Activated CD8-positive, alpha-beta T cell treated with anti-CD3 and anti-CD28 coated beads for 36 hours (primary cell): ENCODE measurements at regions not wholly inside any gene's neighbourhood (a gene's known extent, or its start where the extent isn't known, plus 50 kb on each side); places are given as distances from the start of the nearest gene placed in this dataset.

Source experiments
- ATAC-seq: fragments of 200-7000 bp; cut with Tn5 transposase; one replicate; pipeline ENCODE4 v1.10.0; 2021; ENCODE audit warnings: mild to moderate bottlenecking, moderate library complexity
- CTCF ChIA-PET: fragments of 350-600 bp; sonication (Branson Sonifier 250); formaldehyde crosslinking; loops from one replicate; lab custom pipeline; 2021; ENCODE audit warnings: antibody characterized with exemption; lab: Charles Lee
- POLR2A ChIA-PET: fragments of 350-600 bp; sonication (Branson Sonifier 250); formaldehyde crosslinking; loops from one replicate; lab custom pipeline; 2021; ENCODE audit warnings: antibody characterized with exemption; lab: Charles Lee
- DNase-seq: peaks from one replicate; pipeline ENCODE4 v3.0.0-alpha.2; 2020
- H3K27ac Mint-ChIP-seq: one replicate; pipeline ENCODE4 v1.8.0; 2021; ENCODE audit warnings: mild to moderate bottlenecking, mixed read lengths
- H3K27me3 Mint-ChIP-seq: one replicate; pipeline ENCODE4 v1.8.0; 2021; ENCODE audit warnings: mixed read lengths
- H3K36me3 Mint-ChIP-seq: one replicate; pipeline ENCODE4 v1.8.0; 2021; ENCODE audit warnings: low read depth, mixed read lengths
- H3K4me1 Mint-ChIP-seq: one replicate; pipeline ENCODE4 v1.8.0; 2021; ENCODE audit warnings: low read depth, mixed read lengths
- H3K4me3 Mint-ChIP-seq: one replicate; pipeline ENCODE4 v1.8.0; 2021; ENCODE audit warnings: mild to moderate bottlenecking, moderate library complexity, mixed read lengths
- H3K9me3 Mint-ChIP-seq: one replicate; pipeline ENCODE4 v1.8.0; 2021; ENCODE audit warnings: mixed read lengths
- intact Hi-C: fragments of 100-400 bp; cut with micrococcal nuclease; formaldehyde crosslinking; loops from one replicate; pipeline ENCODE4 v1.10.0; 2022
- TF ChIP-seq, protein P1 (sequence below): fragments of 200-600 bp; IDR thresholded peaks from one replicate; pipeline ENCODE4 v1.8.0; 2022; ENCODE audit warnings: antibody characterized with exemption, mild to moderate bottlenecking

GRCh38 chr2:35099342-35099741 is 1256.2 kb upstream of the CRIM1 start:
- H3K4me1 Mint-ChIP-seq: no peaks in the 10 kb centered on the region

GRCh38 chr2:35082072-35082471 is 1273.5 kb upstream of the CRIM1 start:
- H3K4me1 Mint-ChIP-seq: no peaks in the 10 kb centered on the region
- ChIA-PET POLR2A (no interaction called here), CTCF (no interaction called here)
- H3K27ac Mint-ChIP-seq: no peak overlapping the region
- no peak overlapping the region for H3K4me3 Mint-ChIP-seq
- TF ChIP-seq, protein P1, sequence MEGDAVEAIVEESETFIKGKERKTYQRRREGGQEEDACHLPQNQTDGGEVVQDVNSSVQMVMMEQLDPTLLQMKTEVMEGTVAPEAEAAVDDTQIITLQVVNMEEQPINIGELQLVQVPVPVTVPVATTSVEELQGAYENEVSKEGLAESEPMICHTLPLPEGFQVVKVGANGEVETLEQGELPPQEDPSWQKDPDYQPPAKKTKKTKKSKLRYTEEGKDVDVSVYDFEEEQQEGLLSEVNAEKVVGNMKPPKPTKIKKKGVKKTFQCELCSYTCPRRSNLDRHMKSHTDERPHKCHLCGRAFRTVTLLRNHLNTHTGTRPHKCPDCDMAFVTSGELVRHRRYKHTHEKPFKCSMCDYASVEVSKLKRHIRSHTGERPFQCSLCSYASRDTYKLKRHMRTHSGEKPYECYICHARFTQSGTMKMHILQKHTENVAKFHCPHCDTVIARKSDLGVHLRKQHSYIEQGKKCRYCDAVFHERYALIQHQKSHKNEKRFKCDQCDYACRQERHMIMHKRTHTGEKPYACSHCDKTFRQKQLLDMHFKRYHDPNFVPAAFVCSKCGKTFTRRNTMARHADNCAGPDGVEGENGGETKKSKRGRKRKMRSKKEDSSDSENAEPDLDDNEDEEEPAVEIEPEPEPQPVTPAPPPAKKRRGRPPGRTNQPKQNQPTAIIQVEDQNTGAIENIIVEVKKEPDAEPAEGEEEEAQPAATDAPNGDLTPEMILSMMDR: no peak
- no peaks in the 10 kb centered on the region for H3K36me3 Mint-ChIP-seq
- intact Hi-C loops: no loop called here
- DNase-seq (no peak), ATAC-seq (no peak)
- H3K27me3 Mint-ChIP-seq: no peaks in the 10 kb centered on the region
- H3K9me3 Mint-ChIP-seq: peaks cover 4% of the 10 kb centered on the region

More at GRCh38 chr2:35099342-35099741, 1256.2 kb upstream of the CRIM1 start:
- no peak for ATAC-seq
- TF ChIP-seq, protein P1: no peak
- CTCF ChIA-PET: no interaction called here
- Mint-ChIP-seq H3K36me3 (no peaks in the 10 kb centered on the region), H3K9me3 (peaks cover 4% of the 10 kb centered on the region), H3K27me3 (no peaks in the 10 kb centered on the region), H3K4me3 (no peak overlapping the region), H3K27ac (no peak overlapping the region)
- intact Hi-C loops: no loop called here
- POLR2A ChIA-PET: no interaction called here
- no peak for DNase-seq

DNA sequence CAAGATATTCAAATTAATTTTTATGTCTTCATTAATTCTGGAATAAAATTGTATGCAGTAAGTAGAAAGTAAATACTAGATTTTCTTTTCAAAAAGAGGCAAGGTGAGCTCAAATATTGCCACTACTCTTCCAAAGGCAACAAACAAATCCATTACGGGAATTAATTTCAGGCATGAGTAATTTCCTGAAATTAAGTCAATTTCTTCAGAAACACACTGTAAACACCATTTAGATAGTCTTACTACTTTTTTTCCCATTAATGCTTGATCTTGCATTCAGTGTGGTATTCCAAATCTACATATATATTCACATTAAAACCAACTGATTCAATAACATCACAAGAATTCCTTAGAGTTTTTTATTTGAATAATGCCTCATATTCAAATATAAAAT is 1274.0 kb upstream of the CRIM1 start:
- no peaks in the 10 kb centered on the region for H3K36me3 Mint-ChIP-seq
- no peak overlapping the region for H3K27ac Mint-ChIP-seq
- CTCF ChIA-PET: no interaction called here
- POLR2A ChIA-PET: no interaction called here
- DNase-seq (no peak), ATAC-seq (no peak)
- H3K9me3 Mint-ChIP-seq: peaks cover 4% of the 10 kb centered on the region
- TF ChIP-seq, protein P1: no peak
- H3K27me3 Mint-ChIP-seq: no peaks in the 10 kb centered on the region
- intact Hi-C loops: no loop called here
- no peaks in the 10 kb centered on the region for H3K4me1 Mint-ChIP-seq
- no peak overlapping the region for H3K4me3 Mint-ChIP-seq

GRCh38 chr2:35081001-35081621 is 1274.5 kb upstream of the CRIM1 start:
- no peak for DNase-seq
- Mint-ChIP-seq H3K4me1 (no peaks in the 10 kb centered on the region), H3K9me3 (peaks cover 1% of the 10 kb centered on the region), H3K4me3 (no peak overlapping the region), H3K27me3 (no peaks in the 10 kb centered on the region), H3K36me3 (no peaks in the 10 kb centered on the region), H3K27ac (no peak overlapping the region)
- ChIA-PET POLR2A (no interaction called here), CTCF (no interaction called here)
- no peak for ATAC-seq
- TF ChIP-seq, protein P1: no peak
- intact Hi-C loops: no loop called here

- H3K4me3 Mint-ChIP-seq: no peak overlapping the region
- no peak for ATAC-seq
- ChIA-PET CTCF (no interaction called here), POLR2A (no interaction called here)
- TF ChIP-seq, protein P1: no peak
- intact Hi-C loops: no loop called here
- DNase-seq: no peak
- H3K36me3 Mint-ChIP-seq: no peaks in the 10 kb centered on the region
- H3K27me3 Mint-ChIP-seq: no peaks in the 10 kb centered on the region
- no peaks in the 10 kb centered on the region for H3K4me1 Mint-ChIP-seq
- no peak overlapping the region for H3K27ac Mint-ChIP-seq
- H3K9me3 Mint-ChIP-seq: peaks cover 1% of the 10 kb centered on the region
Observed at GRCh38 chr2:35080231-35080910, 1275.2 kb upstream of the CRIM1 start.
